ENCODE measurements at regions not wholly inside any gene's neighbourhood (a gene's known extent, or its start where the extent isn't known, plus 50 kb on each side); places are given as distances from the start of the nearest gene placed in this dataset.

DNA sequence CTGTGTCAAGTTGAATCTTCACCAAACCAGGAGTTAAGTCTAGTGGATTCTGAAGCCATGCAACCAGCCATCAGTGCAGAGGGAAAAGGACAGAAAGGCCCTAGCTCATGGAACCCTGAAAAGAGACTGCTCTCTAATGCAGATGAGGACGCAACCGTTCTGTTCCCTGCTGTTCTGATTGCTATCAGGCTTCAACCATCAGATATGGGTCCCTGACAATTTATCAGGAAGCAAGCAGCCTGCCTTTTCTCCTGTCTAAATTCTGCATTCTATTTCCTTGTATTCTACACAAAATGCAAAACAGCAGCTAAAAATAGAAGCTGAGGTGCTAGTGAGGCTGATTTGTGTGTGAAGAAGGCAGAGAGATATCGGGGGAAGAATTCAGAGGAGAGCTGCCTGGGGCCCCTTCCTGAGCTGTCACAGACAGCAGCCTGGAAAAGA, 68.4 kb upstream of the RTN4 start:
- 35 to 38% methylated on average over 3 of the region's 3 CpGs for WGBS, 2 donors
- peak overlapping the region in 1 of 10 donors; percentile 45 for H3K27ac ChIP-seq
- DNase-seq (no peak), ATAC-seq (no peak)
- H3K9me3 ChIP-seq: no peaks in the 10 kb centered on the region
- H3K4me3 ChIP-seq: no peak overlapping the region
- intact Hi-C loops (cut with DNase I): loop anchor here in 1 of 10 donors (10.0 kb wide), 1 partner anchor 64 kb away; the partner anchor contains the start of gene RTN4
- no peaks in the 10 kb centered on the region for H3K36me3 ChIP-seq
- TF ChIP-seq, protein P1, sequence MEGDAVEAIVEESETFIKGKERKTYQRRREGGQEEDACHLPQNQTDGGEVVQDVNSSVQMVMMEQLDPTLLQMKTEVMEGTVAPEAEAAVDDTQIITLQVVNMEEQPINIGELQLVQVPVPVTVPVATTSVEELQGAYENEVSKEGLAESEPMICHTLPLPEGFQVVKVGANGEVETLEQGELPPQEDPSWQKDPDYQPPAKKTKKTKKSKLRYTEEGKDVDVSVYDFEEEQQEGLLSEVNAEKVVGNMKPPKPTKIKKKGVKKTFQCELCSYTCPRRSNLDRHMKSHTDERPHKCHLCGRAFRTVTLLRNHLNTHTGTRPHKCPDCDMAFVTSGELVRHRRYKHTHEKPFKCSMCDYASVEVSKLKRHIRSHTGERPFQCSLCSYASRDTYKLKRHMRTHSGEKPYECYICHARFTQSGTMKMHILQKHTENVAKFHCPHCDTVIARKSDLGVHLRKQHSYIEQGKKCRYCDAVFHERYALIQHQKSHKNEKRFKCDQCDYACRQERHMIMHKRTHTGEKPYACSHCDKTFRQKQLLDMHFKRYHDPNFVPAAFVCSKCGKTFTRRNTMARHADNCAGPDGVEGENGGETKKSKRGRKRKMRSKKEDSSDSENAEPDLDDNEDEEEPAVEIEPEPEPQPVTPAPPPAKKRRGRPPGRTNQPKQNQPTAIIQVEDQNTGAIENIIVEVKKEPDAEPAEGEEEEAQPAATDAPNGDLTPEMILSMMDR (IDR thresholded peaks at IDR 0.05): no peak
- peaks cover 7 to 59% (median 34%) of the 10 kb centered on the region in 9 donors for H3K4me1 ChIP-seq
- no peaks in the 10 kb centered on the region for H3K27me3 ChIP-seq

DNA sequence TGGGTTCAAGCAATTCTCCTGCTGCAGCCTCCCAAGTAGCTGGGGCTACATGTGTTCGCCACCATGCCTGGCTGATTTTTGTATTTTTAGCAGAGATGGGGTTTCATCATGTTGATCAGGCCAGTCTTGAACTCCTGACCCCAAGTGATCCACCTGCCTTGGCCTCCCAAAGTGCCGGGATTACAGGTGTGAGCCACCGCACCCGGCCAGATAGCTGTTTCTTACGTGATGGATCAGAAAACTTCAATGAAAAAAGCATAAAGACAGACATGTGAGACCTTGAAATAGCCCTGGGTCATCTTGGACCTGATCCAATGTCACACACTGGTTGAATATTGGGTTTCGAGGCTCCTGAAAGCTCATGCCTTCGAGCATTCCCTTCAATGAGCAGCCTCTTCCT, 66.7 kb upstream of the RTN4 start:
- no peak for DNase-seq
- H3K4me1 ChIP-seq: peaks cover 17 to 67% (median 42%) of the 10 kb centered on the region in 9 donors
- H3K4me3 ChIP-seq: no peak overlapping the region
- 83 to 92% methylated on average over 7 of the region's 7 CpGs for WGBS, 2 donors
- H3K27ac ChIP-seq: no peak overlapping the region
- H3K9me3 ChIP-seq: no peaks in the 10 kb centered on the region
- intact Hi-C loops (cut with DNase I): loop anchor here in 1 of 10 donors (10.0 kb wide), 1 partner anchor 62 kb away; the partner anchor contains the start of gene RTN4
- no peak for ATAC-seq
- TF ChIP-seq, protein P1 (IDR thresholded peaks at IDR 0.05): no peak
- H3K27me3 ChIP-seq: no peaks in the 10 kb centered on the region
- no peaks in the 10 kb centered on the region for H3K36me3 ChIP-seq

DNA sequence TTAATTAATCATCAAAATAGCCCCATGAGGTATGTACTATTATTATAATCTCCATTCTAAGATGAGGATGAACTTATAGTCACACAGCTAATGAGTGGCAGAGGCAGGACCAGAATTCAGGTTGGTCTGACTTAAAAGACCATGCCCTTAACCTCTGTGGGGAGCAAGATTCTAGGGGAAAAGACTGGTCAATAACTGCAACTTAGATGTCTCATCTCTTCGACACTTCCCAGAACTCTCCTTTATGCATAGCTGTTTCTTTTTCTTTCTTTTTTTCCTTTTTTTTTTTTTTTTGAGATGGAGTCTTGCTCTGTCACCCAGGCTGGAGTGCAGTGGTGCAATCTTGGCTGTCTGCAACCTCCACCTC, 66.3 kb upstream of the RTN4 start:
- no peak for ATAC-seq
- H3K36me3 ChIP-seq: no peaks in the 10 kb centered on the region
- H3K4me3 ChIP-seq: no peak overlapping the region
- H3K27me3 ChIP-seq: no peaks in the 10 kb centered on the region
- intact Hi-C loops (cut with DNase I): loop anchor here in 1 of 10 donors (10.0 kb wide), 1 partner anchor 62 kb away; the partner anchor contains the start of gene RTN4
- DNase-seq: no peak
- H3K27ac ChIP-seq: no peak overlapping the region
- 95 to 100% methylated on average over 1 of the region's 1 CpG for WGBS, 2 donors
- H3K4me1 ChIP-seq: peaks cover 19 to 67% (median 44%) of the 10 kb centered on the region in 9 donors
- no peaks in the 10 kb centered on the region for H3K9me3 ChIP-seq
- TF ChIP-seq, protein P1 (IDR thresholded peaks at IDR 0.05): no peak

DNA sequence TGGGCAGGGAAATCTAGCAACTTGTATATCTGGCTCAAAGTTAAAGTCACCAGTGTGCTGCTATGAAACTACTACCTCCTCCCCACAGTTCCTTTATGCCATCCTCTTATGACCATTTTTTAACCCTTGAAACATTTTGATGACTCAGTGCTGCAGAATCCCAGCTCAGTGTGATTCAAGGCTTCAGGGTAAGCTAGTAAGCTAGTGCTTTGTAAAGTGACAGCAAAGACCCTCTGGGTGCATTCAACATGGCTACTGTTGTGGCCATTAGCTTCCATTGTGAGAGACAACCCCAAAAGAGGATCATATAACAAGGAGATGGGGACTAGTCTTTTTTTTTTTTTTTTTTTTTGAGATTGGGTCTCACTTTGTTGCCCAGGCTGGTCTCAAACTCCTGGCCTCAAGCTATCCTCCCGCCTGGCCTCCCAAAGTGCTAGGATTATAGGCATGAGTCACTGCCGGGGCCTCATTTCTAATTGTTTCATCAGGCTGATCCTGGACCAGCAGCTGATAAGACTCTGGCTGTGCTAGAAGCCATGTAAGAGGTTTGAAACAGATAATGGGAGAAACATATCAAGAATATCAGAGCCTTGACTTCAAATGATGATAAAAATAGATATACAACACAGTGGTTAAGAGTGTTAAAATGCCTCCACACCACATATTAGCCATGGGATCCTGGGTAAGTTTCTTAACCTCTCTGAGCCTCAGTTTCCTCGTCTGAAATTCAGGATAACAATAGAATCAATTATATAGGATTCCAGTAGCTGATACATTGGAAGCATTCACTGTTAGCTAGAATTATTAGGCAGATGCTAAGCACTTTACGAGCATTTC, 65.7 kb upstream of the RTN4 start:
- H3K4me3 ChIP-seq: no peak overlapping the region
- H3K36me3 ChIP-seq: no peaks in the 10 kb centered on the region
- ATAC-seq (no peak), DNase-seq (no peak)
- WGBS, 2 donors: 71 to 86% methylated on average over 4 of the region's 4 CpGs
- H3K4me1 ChIP-seq: peaks cover 19 to 68% (median 45%) of the 10 kb centered on the region in 9 donors
- H3K27ac ChIP-seq: no peak overlapping the region
- no peaks in the 10 kb centered on the region for H3K27me3 ChIP-seq
- TF ChIP-seq, protein P1 (IDR thresholded peaks at IDR 0.05): no peak
- intact Hi-C loops (cut with DNase I): loop anchor here in 1 of 10 donors (10.0 kb wide), 1 partner anchor 61 kb away; the partner anchor contains the start of gene RTN4
- H3K9me3 ChIP-seq: no peaks in the 10 kb centered on the region
